HG02981 (cell line): ENCODE measurements at regions not wholly inside any gene's neighbourhood (a gene's known extent, or its start where the extent isn't known, plus 50 kb on each side); places are given as distances from the start of the nearest gene placed in this dataset.

ENCODE experiments used
- ATAC-seq: cut with Tn5 transposase; IDR thresholded peaks from one replicate; pipeline ENCODE4 v1.9.1; 2021; ENCODE audit warnings: mild to moderate bottlenecking, moderate library complexity; ENCODE audit not compliant: unreplicated experiment

GRCh38 chr12:125193376-125194152 is 128.3 kb downstream of the AACS start:
- ATAC-seq, result no peak

GRCh38 chr12:125194163-125194773 is 129.0 kb downstream of the AACS start:
- no peak for ATAC-seq

GRCh38 chr12:125194987-125195386 is 129.8 kb downstream of the AACS start:
- ATAC-seq, result no peak

GRCh38 chr12:125197326-125197725 is 132.1 kb downstream of the AACS start:
- no peak for ATAC-seq

- ATAC-seq, result no peak
Measured at GRCh38 chr12:125198652-125199051, 133.4 kb downstream of the AACS start.

- ATAC-seq, result no peak
Measured at GRCh38 chr12:125201090-125201489, 135.9 kb downstream of the AACS start.

- no peak for ATAC-seq
Measured at GRCh38 chr12:125201940-125202339, 136.7 kb downstream of the AACS start.

- no peak for ATAC-seq
Measured at GRCh38 chr12:125202421-125202820, 137.2 kb downstream of the AACS start.

GRCh38 chr12:125203145-125203765 is 138.0 kb downstream of the AACS start:
- ATAC-seq, result no peak

GRCh38 chr12:125205386-125205785 is 140.2 kb downstream of the AACS start:
- no peak for ATAC-seq

- no peak for ATAC-seq
Measured at GRCh38 chr12:125206711-125207110, 141.5 kb downstream of the AACS start.

- no peak for ATAC-seq
Measured at GRCh38 chr12:125208334-125208733, 143.1 kb downstream of the AACS start.

- ATAC-seq, result no peak
Measured at GRCh38 chr12:125208942-125209341, 143.7 kb downstream of the AACS start.

GRCh38 chr12:125210104-125210755 is 145.0 kb downstream of the AACS start:
- ATAC-seq, result no peak

- ATAC-seq, result no peak
Measured at GRCh38 chr12:125211464-125211863, 146.2 kb downstream of the AACS start.

GRCh38 chr12:125214289-125214688 is 149.1 kb downstream of the AACS start:
- ATAC-seq, result no peak

- ATAC-seq, result no peak
Measured at GRCh38 chr12:125216756-125217155, 151.5 kb downstream of the AACS start.

- no peak for ATAC-seq
Measured at GRCh38 chr12:125217308-125217707, 152.1 kb downstream of the AACS start.

- no peak for ATAC-seq
Measured at GRCh38 chr12:125218952-125219351, 153.7 kb downstream of the AACS start.

- no peak for ATAC-seq
Measured at GRCh38 chr12:125220404-125221273, 155.4 kb downstream of the AACS start.

GRCh38 chr12:125221602-125222001 is 156.4 kb downstream of the AACS start:
- no peak for ATAC-seq
